Neuron (in vitro differentiated cells): ENCODE measurements at regions not wholly inside any gene's neighbourhood (a gene's known extent, or its start where the extent isn't known, plus 50 kb on each side); places are given as distances from the start of the nearest gene placed in this dataset.

ENCODE experiments used
- H2AFZ ChIP-seq: one replicate; pipeline ENCODE4 v1.6.1; 2013; ENCODE audit warnings: low read depth, mild to moderate bottlenecking, inconsistent platforms, low read length, moderate library complexity
- H3K27me3 ChIP-seq: one replicate; pipeline ENCODE4 v1.6.1; 2013; ENCODE audit warnings: low read length; ENCODE audit not compliant: insufficient read depth
- H3K36me3 ChIP-seq: one replicate; pipeline ENCODE4 v1.6.1; 2013; ENCODE audit warnings: low read length; ENCODE audit not compliant: insufficient read depth
- H3K4me1 ChIP-seq: one replicate; pipeline ENCODE4 v1.6.1; 2013; ENCODE audit warnings: low read length; ENCODE audit not compliant: insufficient read depth
- H3K4me3 ChIP-seq: 2 replicates; pipeline ENCODE4 v1.5.1; 2013; ENCODE audit warnings: mild to moderate bottlenecking, low read length, moderate library complexity
- H3K9me3 ChIP-seq: one replicate; pipeline ENCODE4 v1.6.1; 2013; ENCODE audit warnings: low read length

DNA sequence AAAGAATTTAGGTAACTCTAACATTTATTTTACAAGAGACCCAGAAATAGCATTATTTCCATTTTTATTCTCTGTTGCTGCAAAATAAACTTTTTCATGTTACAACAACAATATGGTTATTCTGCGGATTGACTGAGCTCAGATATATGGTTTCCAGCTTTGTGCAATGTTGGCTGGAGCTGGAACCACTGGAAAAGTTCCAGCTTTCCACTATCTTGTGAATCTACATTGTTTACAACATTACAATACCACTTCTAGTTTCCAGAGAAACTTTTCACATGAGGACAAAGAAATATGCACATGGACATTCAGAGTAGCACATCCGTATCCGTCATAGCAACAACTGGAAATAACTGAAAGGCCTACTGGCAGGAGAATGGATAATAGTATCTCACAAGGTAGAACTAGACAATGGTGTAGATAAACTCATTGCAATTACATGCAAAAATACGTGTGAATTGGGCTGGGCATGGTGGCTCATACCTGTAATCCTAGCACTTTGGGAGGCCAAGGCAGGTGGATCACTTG is 436.1 kb upstream of the ADAMTS16 start:
- no peaks in the 10 kb centered on the region for H3K27me3 ChIP-seq

DNA sequence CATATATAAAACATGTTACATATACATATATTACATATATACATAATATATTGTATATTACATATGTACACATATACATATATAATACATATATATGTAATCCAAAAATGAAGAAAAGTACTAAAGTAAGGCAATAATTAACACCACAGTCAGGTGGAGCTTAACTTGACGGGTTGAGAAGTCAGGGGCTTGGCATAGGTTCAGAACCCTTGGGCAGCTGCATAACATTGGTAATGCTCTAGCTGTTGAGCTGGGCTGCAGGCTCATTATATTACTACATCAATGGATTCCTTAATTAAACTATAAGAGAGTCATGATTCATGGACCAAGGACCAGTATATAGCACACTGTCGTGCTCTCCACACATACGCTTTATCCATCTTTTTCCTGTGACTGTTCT is 435.2 kb upstream of the ADAMTS16 start:
- no peak overlapping the region for H3K4me3 ChIP-seq
- no peaks in the 10 kb centered on the region for H3K36me3 ChIP-seq
- H2AFZ ChIP-seq = no peak overlapping the region
- H3K9me3 ChIP-seq = no peaks in the 10 kb centered on the region
- no peaks in the 10 kb centered on the region for H3K4me1 ChIP-seq
- no peaks in the 10 kb centered on the region for H3K27me3 ChIP-seq

More for the DNA sequence above, 436.1 kb upstream of the ADAMTS16 start:
- H3K4me1 ChIP-seq = no peaks in the 10 kb centered on the region
- H3K36me3 ChIP-seq = no peaks in the 10 kb centered on the region
- no peak overlapping the region for H2AFZ ChIP-seq
- no peak overlapping the region for H3K4me3 ChIP-seq
- no peaks in the 10 kb centered on the region for H3K9me3 ChIP-seq

DNA sequence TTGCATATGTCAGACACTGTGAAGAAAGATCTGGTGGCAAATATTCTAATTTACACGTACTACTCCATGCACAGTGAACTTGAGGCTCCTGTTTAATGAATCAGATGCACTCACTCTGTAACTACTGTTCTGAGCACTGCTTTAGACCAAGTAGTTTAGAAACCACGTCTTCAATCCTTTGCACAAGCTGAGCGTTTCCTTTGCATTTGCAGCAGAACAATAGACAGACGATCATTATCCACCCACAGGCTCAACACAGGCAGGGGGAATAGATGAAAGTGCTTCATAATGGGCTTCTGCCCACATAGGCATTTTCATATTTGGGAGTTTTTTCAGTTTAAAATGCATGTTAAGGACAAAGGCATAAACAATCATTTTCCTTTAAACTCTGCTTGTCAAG is 423.3 kb upstream of the ADAMTS16 start:
- no peak overlapping the region for H2AFZ ChIP-seq

DNA sequence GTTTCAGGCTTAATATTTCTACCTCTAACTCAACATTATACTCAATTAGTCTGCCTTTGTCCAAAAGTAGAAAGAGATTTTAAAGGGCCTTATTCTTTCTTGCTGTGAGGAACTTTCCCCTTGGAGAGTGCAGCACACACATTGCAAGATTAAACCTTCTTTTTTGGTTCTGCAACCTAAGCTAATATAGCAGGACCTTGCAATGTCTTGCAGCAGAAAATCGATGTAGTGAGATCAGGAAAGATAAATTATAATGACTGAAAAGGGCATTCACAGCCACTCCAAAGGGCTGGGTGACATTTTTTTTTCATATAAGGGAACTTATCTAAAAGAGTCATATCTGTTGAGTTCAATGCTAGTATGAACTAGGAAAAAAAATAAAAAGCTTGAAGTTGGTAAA is 422.7 kb upstream of the ADAMTS16 start:
- Histone ChIP-seq H3K4me1 (no peaks in the 10 kb centered on the region), H2AFZ (no peak overlapping the region), H3K27me3 (peaks cover 2% of the 10 kb centered on the region), H3K4me3 (no peak overlapping the region), H3K9me3 (no peaks in the 10 kb centered on the region), H3K36me3 (no peaks in the 10 kb centered on the region)

More for the DNA sequence above, 423.3 kb upstream of the ADAMTS16 start:
- H3K4me1 ChIP-seq = no peaks in the 10 kb centered on the region
- no peaks in the 10 kb centered on the region for H3K36me3 ChIP-seq
- no peak overlapping the region for H3K4me3 ChIP-seq
- H3K27me3 ChIP-seq = peaks cover 2% of the 10 kb centered on the region
- H3K9me3 ChIP-seq = no peaks in the 10 kb centered on the region

DNA sequence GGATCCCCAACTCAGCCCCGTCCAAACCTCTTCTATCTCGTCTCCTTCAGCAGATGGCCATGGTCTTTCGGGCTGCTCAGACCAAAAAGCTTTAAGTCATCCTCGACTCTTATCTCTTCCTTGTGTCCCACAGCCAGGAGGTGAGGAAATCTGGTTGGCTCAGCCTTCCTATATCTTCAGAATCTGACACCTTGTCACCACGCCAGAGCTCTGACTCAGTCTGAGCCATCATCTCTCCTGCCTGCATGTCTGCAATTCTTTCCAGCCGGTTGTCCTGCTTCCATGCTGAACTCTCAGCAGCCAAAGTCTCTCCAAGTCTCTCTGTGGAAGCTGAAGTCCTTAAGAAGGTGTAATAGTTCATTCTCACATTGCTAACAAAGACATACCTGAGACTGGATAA is 419.3 kb upstream of the ADAMTS16 start:
- H3K9me3 ChIP-seq = no peaks in the 10 kb centered on the region
- no peak overlapping the region for H2AFZ ChIP-seq
- H3K4me1 ChIP-seq = no peaks in the 10 kb centered on the region
- no peaks in the 10 kb centered on the region for H3K36me3 ChIP-seq
- no peak overlapping the region for H3K4me3 ChIP-seq
- peaks cover 2% of the 10 kb centered on the region for H3K27me3 ChIP-seq

DNA sequence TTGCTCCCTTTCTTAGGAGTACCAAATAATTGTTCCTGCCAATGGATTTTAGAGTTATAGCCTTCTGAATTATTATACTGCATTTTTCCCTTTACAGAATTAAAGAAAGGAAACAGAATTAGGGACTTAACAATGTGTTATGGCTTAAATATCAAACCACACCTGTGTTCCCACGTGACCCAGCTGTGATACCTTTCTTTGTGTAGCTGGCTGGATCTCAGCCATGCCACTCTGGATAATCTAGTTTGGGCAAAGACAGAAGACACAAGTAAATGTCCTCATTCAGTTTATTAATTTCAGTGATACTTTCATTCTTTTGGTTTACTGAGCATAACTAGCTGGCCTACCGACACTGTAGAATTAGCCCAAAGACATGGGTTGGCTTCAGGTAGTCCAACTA is 417.2 kb upstream of the ADAMTS16 start:
- Histone ChIP-seq H3K27me3 (peaks cover 2% of the 10 kb centered on the region), H2AFZ (no peak overlapping the region), H3K9me3 (no peaks in the 10 kb centered on the region), H3K36me3 (no peaks in the 10 kb centered on the region), H3K4me1 (no peaks in the 10 kb centered on the region), H3K4me3 (no peak overlapping the region)

DNA sequence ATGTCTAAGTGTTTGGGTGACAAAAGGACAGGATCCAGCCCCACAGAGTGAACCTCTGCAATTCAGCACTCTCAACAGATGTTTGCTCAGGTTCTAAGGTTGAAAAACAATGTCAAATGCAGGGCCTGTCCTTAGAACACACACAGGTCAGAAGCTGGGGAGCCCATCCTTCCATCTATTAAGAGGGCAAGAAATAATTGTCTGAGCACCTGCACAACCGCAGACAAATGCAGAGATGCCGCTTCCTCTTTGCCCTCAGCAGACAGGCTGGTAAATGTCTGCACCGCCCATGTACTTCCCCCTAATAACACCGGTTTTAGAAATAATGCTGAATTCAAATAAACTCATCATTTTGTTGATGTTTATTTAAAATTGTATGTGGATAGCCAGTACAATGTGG is 414.5 kb upstream of the ADAMTS16 start:
- H2AFZ ChIP-seq = no peak overlapping the region
- H3K36me3 ChIP-seq = no peaks in the 10 kb centered on the region
- no peaks in the 10 kb centered on the region for H3K4me1 ChIP-seq
- no peaks in the 10 kb centered on the region for H3K9me3 ChIP-seq
- no peaks in the 10 kb centered on the region for H3K27me3 ChIP-seq
- no peak overlapping the region for H3K4me3 ChIP-seq

DNA sequence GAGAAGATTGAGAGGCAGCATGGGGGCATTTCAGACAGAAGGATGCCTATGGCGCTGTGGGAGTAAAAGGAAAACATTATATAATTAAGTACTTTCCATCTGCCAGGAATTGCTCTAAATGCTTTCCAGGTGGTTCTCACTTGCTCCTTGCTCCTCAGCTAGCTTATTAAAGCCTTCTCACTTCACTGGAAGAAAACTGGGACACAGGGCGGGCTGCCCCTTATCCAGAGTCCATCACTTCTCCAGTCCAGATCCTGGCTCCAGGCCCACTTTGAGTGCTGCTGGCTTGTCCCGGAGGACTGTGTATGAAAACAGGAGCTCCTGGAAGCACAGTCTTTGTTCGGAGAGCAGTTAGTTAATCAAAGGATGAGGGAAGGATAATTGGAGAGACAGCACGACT is 409.9 kb upstream of the ADAMTS16 start:
- Histone ChIP-seq H3K4me1 (no peaks in the 10 kb centered on the region), H3K27me3 (no peaks in the 10 kb centered on the region), H3K4me3 (no peak overlapping the region), H3K36me3 (no peaks in the 10 kb centered on the region), H3K9me3 (no peaks in the 10 kb centered on the region), H2AFZ (no peak overlapping the region)

DNA sequence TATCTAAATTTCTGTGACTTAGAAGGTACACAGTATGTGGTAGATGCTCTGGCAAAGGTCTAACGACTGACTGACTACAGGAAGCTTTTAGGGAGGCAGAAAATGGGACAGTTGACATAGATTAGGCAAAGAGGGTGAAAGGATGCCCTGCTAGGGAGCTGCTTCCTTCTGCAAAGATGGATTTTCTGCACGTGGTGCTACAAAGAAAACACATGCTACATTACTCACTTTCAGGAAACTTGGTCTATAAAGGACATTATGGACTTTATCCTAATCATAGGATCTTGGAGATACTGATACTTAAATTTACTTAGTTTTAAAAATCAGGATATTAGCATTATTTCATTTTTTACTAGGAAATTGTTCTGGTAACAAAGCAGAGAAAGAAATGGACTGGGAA is 405.8 kb upstream of the ADAMTS16 start:
- H3K4me3 ChIP-seq = no peak overlapping the region
- no peak overlapping the region for H2AFZ ChIP-seq
- no peaks in the 10 kb centered on the region for H3K27me3 ChIP-seq
- no peaks in the 10 kb centered on the region for H3K36me3 ChIP-seq
- no peaks in the 10 kb centered on the region for H3K4me1 ChIP-seq
- H3K9me3 ChIP-seq = no peaks in the 10 kb centered on the region

DNA sequence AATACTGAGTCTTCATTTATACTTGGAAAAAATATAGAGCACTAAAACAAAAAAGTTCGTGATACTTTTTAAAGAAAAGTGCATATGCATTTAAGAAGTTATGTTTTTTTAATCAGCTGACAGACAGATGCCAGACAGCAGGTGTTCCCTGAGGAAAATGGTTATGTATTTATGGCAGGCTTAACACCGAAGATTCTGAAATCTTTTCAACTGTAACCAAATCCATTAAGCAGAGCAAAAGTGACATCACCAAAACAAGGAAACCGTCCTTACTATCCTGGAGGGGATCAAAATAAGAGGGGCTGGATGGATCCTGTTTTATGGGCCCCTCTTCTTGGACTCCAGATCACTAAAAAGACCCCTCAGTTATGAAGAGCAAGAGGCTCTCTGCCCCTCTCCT is 404.9 kb upstream of the ADAMTS16 start:
- Histone ChIP-seq H3K27me3 (no peaks in the 10 kb centered on the region), H2AFZ (no peak overlapping the region), H3K36me3 (no peaks in the 10 kb centered on the region), H3K4me1 (no peaks in the 10 kb centered on the region), H3K4me3 (no peak overlapping the region), H3K9me3 (no peaks in the 10 kb centered on the region)

DNA sequence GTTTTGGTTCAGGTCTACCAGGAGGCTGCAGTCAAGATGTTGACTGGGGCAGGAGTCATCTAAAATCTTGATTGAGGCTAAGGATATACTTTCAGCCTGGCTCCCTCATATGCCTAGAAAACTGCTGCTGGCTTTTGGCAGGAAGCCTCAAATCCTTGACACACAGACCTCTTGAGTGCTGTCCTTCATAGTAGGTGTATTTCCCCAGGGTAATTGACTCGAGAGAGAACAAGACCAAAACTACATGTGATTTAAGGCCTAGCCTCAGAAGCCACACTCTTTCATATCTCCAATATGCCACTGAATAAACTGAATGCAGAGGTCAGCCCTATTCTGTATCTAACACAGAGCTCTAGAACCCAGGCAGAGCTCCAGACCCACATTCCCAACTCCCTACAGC is 402.3 kb upstream of the ADAMTS16 start:
- Histone ChIP-seq H3K9me3 (no peaks in the 10 kb centered on the region), H3K36me3 (no peaks in the 10 kb centered on the region), H3K27me3 (no peaks in the 10 kb centered on the region), H3K4me1 (no peaks in the 10 kb centered on the region), H2AFZ (no peak overlapping the region), H3K4me3 (no peak overlapping the region)

DNA sequence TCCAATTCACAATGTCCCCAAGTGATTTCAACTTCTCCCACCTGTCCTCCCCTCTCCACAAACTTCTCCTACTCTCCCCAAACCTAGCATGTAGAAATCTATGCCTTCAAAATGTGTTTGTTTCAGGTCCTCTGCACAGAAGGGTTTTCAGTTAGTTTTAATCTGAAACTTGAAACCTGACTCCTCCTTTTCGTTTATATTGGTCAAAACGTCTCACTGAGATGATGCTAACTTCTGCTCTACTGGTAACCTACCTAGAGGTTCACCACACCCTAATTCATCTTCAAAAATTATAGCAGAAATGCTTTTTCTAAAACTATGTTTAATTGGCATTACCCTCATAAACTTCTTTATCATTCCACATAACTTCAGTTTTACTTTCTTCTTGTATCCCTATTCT is 401.8 kb upstream of the ADAMTS16 start:
- Histone ChIP-seq H3K4me1 (no peaks in the 10 kb centered on the region), H3K27me3 (no peaks in the 10 kb centered on the region), H3K36me3 (no peaks in the 10 kb centered on the region), H3K4me3 (no peak overlapping the region), H3K9me3 (no peaks in the 10 kb centered on the region), H2AFZ (no peak overlapping the region)

DNA sequence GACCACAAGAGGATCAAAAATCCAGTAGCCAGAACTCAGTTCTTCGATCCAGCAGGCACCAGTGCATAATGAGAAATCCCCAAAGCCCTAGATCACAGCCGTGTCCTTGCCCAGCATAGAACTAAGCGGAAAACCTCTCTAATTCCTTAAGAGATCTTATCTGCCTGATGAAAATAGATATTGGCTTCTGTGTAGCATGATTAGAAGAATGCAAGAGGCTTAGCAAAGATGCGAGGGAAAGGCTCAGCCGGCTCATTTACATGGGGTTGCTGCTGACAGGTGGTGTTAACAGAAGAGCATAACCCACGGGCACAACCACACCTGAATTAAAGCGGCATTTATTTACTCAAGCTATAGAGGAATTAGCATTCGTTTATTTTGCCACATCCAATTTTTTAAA is 400.0 kb upstream of the ADAMTS16 start:
- Histone ChIP-seq H3K27me3 (no peaks in the 10 kb centered on the region), H3K36me3 (no peaks in the 10 kb centered on the region), H3K4me3 (no peak overlapping the region), H3K9me3 (no peaks in the 10 kb centered on the region), H2AFZ (no peak overlapping the region), H3K4me1 (no peaks in the 10 kb centered on the region)

DNA sequence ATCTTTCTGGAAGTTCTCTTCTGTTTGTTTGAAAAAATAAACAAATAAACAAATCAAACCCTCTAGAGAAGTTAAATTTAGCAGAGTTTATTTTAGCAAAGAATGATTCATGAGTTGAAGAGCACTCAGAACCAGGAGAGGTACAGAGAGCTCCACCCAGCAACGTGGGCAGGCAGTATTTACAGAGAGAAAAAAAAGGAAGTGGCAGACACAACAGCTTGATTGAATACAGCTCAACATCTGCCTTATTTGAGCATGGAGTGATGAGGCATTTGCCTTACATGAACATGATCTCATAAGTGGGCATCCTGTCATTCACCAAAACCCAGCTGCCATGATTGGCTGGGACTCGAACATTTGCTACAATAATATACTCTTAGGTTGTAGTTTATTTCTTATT is 381.6 kb upstream of the ADAMTS16 start:
- Histone ChIP-seq H3K4me1 (no peaks in the 10 kb centered on the region), H3K27me3 (peaks cover 2% of the 10 kb centered on the region), H3K4me3 (no peak overlapping the region), H3K36me3 (no peaks in the 10 kb centered on the region), H2AFZ (no peak overlapping the region), H3K9me3 (no peaks in the 10 kb centered on the region)
